Activated B cell treated with CpG ODN at 0.5 μM for 24 hours (primary cell): ENCODE measurements at regions not wholly inside any gene's neighbourhood (a gene's known extent, or its start where the extent isn't known, plus 50 kb on each side); places are given as distances from the start of the nearest gene placed in this dataset.

Experiments used
- ATAC-seq: fragments of 200-7000 bp; cut with Tn5 transposase; one replicate; pipeline ENCODE4 v1.10.0; 2021; ENCODE audit warnings: low read depth, mild to moderate bottlenecking, moderate library complexity
- CTCF ChIA-PET: fragments of 350-600 bp; sonication (Branson Sonifier 250); formaldehyde crosslinking; loops from one replicate; lab custom pipeline; 2021; ENCODE audit warnings: antibody characterized with exemption; lab: Charles Lee
- POLR2A ChIA-PET: fragments of 350-600 bp; sonication (Branson Sonifier 250); formaldehyde crosslinking; loops from one replicate; lab custom pipeline; 2021; ENCODE audit warnings: antibody characterized with exemption; lab: Charles Lee
- DNase-seq: peaks from one replicate; pipeline ENCODE4 v3.0.0; 2022
- H3K27ac Mint-ChIP-seq: one replicate; pipeline ENCODE4 v1.8.0; 2020; ENCODE audit warnings: mixed read lengths
- H3K27me3 Mint-ChIP-seq: one replicate; pipeline ENCODE4 v1.8.0; 2021; ENCODE audit warnings: mixed read lengths
- H3K36me3 Mint-ChIP-seq: one replicate; pipeline ENCODE4 v1.8.0; 2021; ENCODE audit warnings: low read depth, mixed read lengths
- H3K4me1 Mint-ChIP-seq: one replicate; pipeline ENCODE4 v1.8.0; 2021; ENCODE audit warnings: mixed read lengths
- H3K4me3 Mint-ChIP-seq: one replicate; pipeline ENCODE4 v1.8.0; 2020; ENCODE audit warnings: mild to moderate bottlenecking, mixed read lengths
- H3K9me3 Mint-ChIP-seq: one replicate; pipeline ENCODE4 v1.8.0; 2020; ENCODE audit warnings: mixed read lengths
- intact Hi-C: fragments of 100-400 bp; cut with micrococcal nuclease; formaldehyde crosslinking; loops from one replicate; pipeline ENCODE4 v1.15.1; 2024
- TF ChIP-seq, protein P1 (sequence below): fragments of 200-600 bp; IDR thresholded peaks from one replicate; pipeline ENCODE4 v1.8.0; 2022; ENCODE audit warnings: antibody characterized with exemption, mild to moderate bottlenecking

DNA sequence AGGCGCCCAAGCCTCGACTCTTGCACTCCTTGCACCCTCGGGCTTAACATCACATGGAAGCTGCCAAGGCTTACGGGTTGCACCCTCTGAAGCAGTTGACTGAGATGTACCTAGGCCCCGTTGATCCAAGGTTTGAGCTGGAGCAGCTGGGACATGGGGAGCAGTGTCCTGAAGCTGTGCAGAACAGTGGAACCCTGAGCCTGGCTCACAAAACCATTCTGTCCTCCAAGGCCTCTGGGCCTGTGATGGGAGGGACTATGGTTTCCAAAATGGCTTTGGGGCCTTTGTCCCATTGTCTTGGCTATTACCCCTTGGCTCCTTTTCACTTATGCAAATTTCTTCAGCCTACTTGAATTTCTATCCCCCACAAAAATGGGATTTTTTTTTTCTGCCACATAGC is 454.0 kb downstream of the PIK3C3 start:
- H3K27me3 Mint-ChIP-seq, result no peaks in the 10 kb centered on the region
- peaks cover 10% of the 10 kb centered on the region for H3K9me3 Mint-ChIP-seq
- H3K4me1 Mint-ChIP-seq, result no peaks in the 10 kb centered on the region
- DNase-seq, result no peak
- ChIA-PET POLR2A (no interaction called here), CTCF (no interaction called here)
- H3K27ac Mint-ChIP-seq, result no peak overlapping the region
- TF ChIP-seq, protein P1, sequence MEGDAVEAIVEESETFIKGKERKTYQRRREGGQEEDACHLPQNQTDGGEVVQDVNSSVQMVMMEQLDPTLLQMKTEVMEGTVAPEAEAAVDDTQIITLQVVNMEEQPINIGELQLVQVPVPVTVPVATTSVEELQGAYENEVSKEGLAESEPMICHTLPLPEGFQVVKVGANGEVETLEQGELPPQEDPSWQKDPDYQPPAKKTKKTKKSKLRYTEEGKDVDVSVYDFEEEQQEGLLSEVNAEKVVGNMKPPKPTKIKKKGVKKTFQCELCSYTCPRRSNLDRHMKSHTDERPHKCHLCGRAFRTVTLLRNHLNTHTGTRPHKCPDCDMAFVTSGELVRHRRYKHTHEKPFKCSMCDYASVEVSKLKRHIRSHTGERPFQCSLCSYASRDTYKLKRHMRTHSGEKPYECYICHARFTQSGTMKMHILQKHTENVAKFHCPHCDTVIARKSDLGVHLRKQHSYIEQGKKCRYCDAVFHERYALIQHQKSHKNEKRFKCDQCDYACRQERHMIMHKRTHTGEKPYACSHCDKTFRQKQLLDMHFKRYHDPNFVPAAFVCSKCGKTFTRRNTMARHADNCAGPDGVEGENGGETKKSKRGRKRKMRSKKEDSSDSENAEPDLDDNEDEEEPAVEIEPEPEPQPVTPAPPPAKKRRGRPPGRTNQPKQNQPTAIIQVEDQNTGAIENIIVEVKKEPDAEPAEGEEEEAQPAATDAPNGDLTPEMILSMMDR, result no peak
- intact Hi-C loops, result no loop called here
- H3K4me3 Mint-ChIP-seq, result no peak overlapping the region
- no peaks in the 10 kb centered on the region for H3K36me3 Mint-ChIP-seq
- no peak for ATAC-seq

- no peak for DNase-seq
- Mint-ChIP-seq H3K36me3 (no peaks in the 10 kb centered on the region), H3K4me3 (no peak overlapping the region), H3K9me3 (peaks cover 10% of the 10 kb centered on the region), H3K27ac (no peak overlapping the region), H3K4me1 (no peaks in the 10 kb centered on the region), H3K27me3 (no peaks in the 10 kb centered on the region)
- TF ChIP-seq, protein P1, result no peak
- ChIA-PET POLR2A (no interaction called here), CTCF (no interaction called here)
- no peak for ATAC-seq
- intact Hi-C loops, result no loop called here
Observed at GRCh38 chr18:42412281-42412680, 457.2 kb downstream of the PIK3C3 start.

- Mint-ChIP-seq H3K36me3 (no peaks in the 10 kb centered on the region), H3K4me3 (no peak overlapping the region), H3K27me3 (no peaks in the 10 kb centered on the region), H3K4me1 (no peaks in the 10 kb centered on the region), H3K27ac (no peak overlapping the region), H3K9me3 (peaks cover 10% of the 10 kb centered on the region)
- TF ChIP-seq, protein P1, result no peak
- intact Hi-C loops, result no loop called here
- ATAC-seq (no peak), DNase-seq (no peak)
- ChIA-PET POLR2A (no interaction called here), CTCF (no interaction called here)
Observed at GRCh38 chr18:42412896-42413295, 457.9 kb downstream of the PIK3C3 start.

- intact Hi-C loops, result no loop called here
- Mint-ChIP-seq H3K27me3 (no peaks in the 10 kb centered on the region), H3K27ac (no peak overlapping the region), H3K4me1 (no peaks in the 10 kb centered on the region), H3K36me3 (no peaks in the 10 kb centered on the region), H3K4me3 (no peak overlapping the region), H3K9me3 (peaks cover 10% of the 10 kb centered on the region)
- DNase-seq (no peak), ATAC-seq (no peak)
- ChIA-PET POLR2A (no interaction called here), CTCF (no interaction called here)
- TF ChIP-seq, protein P1, result no peak
Observed at GRCh38 chr18:42413870-42414269, 458.8 kb downstream of the PIK3C3 start.

GRCh38 chr18:42414756-42415454 is 459.9 kb downstream of the PIK3C3 start:
- CTCF ChIA-PET, result no interaction called here
- no peaks in the 10 kb centered on the region for H3K36me3 Mint-ChIP-seq

More at GRCh38 chr18:42414756-42415454, 459.9 kb downstream of the PIK3C3 start:
- peaks cover 3% of the 10 kb centered on the region for H3K9me3 Mint-ChIP-seq
- intact Hi-C loops, result no loop called here
- TF ChIP-seq, protein P1, result no peak
- no peaks in the 10 kb centered on the region for H3K27me3 Mint-ChIP-seq
- DNase-seq, result no peak
- no peak for ATAC-seq
- no peak overlapping the region for H3K27ac Mint-ChIP-seq
- no peaks in the 10 kb centered on the region for H3K4me1 Mint-ChIP-seq
- no peak overlapping the region for H3K4me3 Mint-ChIP-seq
- POLR2A ChIA-PET, result no interaction called here
